CD4-positive, alpha-beta T cell treated with Interleukin-17A for 4 hours (primary cell): ENCODE measurements at regions not wholly inside any gene's neighbourhood (a gene's known extent, or its start where the extent isn't known, plus 50 kb on each side); places are given as distances from the start of the nearest gene placed in this dataset.
A peak's percentile ranks its signal among the peaks of the same experiment; 100 is the strongest.

Source experiments
- DNase-seq: peaks from one replicate; pipeline ENCODE4 v3.0.0-alpha.2; 2020; ENCODE audit warnings: mixed read lengths

DNA sequence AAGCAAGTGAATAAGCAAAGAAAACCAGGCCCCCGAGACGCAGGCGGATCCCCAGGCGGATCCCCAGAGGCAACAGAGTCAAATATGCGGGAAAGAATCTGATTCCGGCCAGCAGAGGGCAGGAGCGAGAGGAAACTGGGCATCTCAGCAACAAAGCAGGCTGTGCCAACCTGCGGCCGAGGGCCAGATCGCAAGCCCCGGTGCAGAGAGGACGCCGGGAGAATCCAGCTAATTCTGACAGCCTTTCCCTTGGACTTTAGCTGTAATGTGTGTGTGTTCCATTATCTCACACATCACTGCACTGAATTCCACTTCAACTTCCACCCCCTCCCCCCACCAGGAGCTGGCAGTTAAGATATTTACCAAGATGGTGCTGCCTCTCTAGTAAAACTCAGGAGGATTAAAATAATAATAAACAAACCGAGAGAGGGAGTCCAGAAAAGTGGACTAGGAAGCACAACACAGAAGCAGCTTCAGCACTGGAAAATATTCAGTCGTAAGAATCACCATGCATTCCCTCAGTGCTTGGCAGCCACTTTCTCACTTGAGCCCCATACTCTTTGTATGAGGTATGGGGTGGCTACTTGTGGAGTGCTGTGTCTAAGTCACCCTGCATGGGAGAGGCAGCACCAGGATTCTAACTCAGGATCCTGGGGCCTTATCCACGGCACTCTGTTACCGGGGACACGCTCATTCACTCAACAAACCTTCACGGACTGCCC lies 66.2 kb upstream of the SNX9 start:
- DNase-seq: peak; percentile 89

GRCh38 chr6:157757430-157758403 lies 65.3 kb upstream of the SNX9 start:
- no peak for DNase-seq

DNA sequence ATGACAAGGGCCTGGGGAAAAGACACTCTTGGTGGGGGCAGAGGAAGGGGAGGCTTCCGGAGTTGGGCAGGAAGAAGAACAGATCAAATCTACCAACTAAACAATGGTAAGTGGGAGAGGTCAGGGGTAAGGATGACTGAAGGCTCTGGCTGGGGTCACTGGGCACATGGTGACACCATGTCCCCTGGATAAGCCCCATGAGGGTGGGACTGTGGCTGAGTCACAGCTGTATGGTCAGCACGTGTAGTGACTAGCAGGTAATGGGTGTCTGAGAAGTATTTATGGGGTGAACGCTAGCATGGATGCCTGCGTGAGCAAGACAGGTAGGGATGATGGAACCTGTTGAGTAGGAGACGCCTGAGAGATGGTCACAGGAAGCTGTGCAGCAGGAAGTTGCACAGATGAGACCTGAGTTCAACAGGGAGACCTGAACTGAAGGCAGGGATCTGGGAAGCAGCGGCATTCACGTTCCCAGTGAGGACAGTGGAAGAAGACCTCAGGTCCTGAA lies 64.5 kb upstream of the SNX9 start:
- no peak for DNase-seq

DNA sequence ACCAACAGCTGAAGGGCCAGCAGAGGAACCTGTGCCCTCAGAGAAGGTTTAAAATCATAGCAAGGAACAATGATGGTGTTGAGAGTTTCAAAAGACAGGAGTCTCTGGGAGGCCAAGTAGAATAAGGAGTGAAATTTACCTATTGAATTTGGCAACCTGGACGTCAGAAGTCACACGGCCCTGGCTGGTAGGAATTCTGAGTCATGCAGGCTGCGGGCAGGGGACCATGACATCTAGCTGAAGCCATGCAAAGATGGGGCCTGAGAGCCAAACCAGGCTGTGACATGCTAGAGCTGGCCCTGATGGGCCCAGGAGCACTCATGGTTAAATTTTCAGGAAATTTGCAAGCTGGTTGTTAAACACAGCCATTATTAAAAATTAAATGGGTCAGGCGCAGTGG lies 64.0 kb upstream of the SNX9 start:
- no peak for DNase-seq

DNA sequence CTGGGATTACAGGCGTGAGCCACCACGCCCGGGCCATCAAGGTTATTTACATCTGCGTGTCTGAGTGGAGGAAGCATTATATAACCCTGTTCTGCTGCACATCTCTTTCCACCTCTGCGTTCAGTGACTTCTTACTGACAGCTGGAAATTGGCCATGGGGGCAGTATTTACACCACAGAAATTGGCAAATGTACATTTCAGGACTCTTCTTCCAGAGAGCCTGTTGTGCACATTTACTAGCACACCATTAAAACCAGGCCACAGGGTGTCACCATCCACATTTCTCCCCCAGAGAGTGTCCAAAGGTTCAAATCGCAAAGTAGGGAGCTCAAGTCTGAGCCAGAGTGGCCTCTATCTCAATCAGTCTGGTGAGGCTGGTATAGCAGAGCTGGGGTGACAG lies 62.9 kb upstream of the SNX9 start:
- no peak for DNase-seq

GRCh38 chr6:157760589-157761330 lies 62.3 kb upstream of the SNX9 start:
- peak; percentile 37 for DNase-seq

DNA sequence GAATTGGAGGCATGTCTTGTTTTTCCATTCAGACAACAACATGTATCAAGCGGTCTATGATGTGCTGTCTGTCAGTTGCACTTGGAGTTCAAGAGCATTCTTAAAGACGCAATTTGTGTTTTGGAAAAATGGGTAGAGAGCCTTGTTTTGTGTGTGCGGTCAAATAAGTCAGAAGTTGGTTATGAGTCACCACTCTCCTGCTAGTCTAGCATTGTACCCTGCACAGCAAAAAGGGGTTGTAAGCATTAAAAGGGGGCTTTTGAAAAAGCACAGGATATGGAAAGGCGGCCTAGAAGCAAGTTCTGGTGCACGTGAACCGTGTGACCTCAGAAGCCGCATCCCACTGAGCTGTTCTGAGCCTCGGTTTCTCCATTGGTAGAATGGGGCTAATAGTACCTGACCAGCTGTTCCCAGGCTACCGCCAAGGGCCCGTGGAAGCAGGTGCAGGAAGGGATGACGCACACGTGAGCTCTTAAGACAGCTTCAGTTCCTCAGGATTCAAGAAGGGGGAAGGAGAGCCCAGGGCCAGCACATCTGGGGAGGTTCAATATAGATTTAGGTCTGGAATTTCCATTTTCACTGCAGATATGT lies 61.6 kb upstream of the SNX9 start:
- peak; percentile 51 for DNase-seq

GRCh38 chr6:157761926-157762325 lies 61.1 kb upstream of the SNX9 start:
- DNase-seq: no peak

GRCh38 chr6:157762636-157763035 lies 60.4 kb upstream of the SNX9 start:
- peak; percentile 33 for DNase-seq

DNA sequence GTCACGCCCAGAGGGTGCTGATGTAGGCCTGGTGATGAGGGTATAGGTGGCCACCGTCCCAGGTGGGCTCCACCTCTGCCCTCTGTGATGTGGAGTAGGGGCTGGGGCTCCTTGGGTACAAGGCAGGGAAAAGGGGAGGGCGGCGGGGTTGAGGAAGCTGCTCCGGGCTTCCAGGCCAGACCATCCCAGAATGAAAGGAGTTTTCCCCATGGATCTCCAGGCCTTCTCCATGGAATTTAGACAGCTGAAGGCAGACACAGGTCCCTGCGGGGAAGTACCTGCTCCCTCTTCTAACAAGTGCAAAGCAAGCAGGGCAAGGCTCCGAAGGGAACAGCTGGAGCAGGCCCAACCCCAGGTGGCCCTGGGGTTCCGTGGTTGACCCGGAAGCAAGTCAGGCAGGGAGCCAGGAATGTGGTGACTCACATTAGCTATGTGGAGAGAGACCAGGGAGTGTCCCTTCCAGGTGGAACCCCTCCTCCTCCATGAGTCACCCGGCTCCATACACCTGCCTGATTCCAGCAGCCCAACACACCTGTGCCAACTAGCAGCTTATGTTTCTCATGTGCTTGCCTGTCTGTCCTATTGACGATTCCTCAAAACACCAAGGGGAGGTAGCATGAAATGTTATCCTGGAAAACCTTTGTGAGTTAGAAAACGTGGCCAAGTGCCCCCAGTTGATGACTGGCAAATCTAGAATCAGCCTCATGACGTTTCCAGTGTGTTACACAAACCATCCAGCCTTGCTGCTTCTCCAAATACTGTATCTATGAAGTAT lies 59.7 kb upstream of the SNX9 start:
- DNase-seq: peak; percentile 35

DNA sequence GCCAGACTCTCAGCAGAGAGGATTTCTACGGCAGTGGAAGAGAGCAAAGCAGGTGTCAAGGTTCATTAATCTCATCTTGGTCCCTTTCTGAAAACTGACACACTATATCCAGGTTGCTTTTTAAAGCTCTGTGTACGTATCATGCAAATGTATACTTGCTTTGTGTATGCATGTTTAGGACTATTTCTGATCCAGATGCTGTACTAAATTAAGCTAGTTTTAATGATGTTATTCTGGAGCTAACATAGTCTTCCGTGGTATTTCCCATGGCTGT lies 59.2 kb upstream of the SNX9 start:
- DNase-seq: no peak

DNA sequence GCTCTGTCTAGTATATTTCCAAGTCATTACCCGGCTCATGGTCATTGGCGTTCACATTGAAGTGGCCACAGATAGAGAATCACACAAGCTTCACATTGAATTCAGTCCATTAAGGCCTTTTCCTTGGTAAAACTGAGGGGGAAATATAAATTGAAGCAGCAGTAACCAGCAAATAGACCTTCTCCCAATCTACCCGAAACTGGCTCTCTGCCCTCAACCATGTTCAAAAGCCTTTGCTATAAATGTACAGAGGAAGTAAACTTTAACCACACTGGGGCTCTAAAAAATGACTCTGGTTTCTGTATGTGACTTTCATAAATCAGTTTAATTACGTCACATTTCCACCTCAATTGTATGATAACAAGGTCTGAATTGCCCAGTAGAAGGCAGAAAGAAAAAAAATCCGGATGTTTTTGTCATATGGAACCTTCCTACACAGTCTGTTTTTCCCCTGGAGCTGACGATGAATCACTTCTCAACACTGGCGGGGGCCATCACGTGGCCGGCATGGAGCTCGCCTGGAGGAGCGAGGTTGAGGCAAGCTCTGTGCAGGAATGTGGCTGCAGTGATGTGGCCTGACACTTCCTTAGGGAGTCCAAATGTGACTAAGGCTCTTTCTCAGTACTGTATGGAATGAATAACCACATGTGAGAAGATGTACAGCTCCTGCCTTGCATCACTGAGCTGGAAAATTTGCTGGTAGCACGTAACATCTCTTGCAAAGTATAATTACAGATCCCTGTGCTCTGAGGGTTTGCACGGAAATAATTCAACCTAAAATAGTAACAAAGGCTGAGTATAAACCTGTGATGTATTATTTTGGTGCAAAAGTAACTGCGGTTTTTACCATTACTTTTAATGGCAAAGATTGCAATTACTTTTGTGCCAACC lies 58.6 kb upstream of the SNX9 start:
- peak; percentile 86 for DNase-seq

DNA sequence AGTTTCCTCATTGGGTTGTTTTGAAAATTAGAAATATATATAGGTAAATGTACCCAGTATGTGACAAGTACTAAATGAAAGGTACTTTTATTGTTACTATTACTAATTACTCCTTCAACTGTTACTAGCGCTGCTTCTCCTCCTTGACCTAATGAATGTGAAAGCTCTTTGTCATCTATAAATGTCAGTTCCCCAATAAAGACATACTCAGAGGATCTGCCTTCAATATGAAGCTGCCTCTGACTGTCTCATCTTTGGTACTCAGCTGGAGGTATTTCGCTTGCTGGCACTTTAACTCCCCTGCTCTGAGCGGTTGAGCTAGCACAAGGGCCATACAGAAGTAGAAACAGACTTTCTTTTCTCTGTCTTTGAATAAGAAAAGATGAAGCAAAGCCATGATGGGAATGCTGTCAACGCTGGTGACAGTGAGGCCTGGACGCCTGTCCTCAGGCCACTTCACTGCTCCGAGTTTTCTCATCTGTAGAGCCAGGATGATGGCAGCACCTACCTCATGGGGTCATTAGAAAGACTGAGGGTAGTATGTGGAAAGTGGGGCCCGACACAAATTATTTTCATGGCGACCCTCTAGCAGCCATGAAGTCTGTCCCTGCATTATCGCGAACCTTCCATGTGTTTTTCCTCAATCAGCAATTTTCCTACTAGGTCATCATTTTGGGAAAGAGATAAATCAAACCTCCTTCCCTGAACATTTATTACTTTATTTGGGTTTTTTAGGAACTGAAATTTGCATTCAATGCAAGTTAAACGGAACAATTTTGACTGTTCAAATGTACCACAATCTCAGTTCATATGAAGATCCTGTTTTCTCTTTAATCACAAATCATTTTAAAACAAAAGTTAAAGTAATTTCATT lies 55.9 kb upstream of the SNX9 start:
- no peak for DNase-seq

- DNase-seq: no peak
Observed at GRCh38 chr6:157767775-157768156, 55.3 kb upstream of the SNX9 start.

- peak; percentile 20 for DNase-seq
Observed at GRCh38 chr6:157768304-157768703, 54.7 kb upstream of the SNX9 start.

GRCh38 chr6:157768863-157769551 lies 54.0 kb upstream of the SNX9 start:
- peak; percentile 23 for DNase-seq

GRCh38 chr6:157769776-157770426 lies 53.1 kb upstream of the SNX9 start:
- DNase-seq: no peak

- DNase-seq: no peak
Observed at GRCh38 chr6:157770946-157771345, 52.1 kb upstream of the SNX9 start.

- DNase-seq: no peak
Observed at GRCh38 chr6:157772820-157773219, 50.2 kb upstream of the SNX9 start.
